ENCODE measurements at regions not wholly inside any gene's neighbourhood (a gene's known extent, or its start where the extent isn't known, plus 50 kb on each side); places are given as distances from the start of the nearest gene placed in this dataset.
"Not testable (repeated sequence)": the region's sequence is repeated elsewhere in the genome, so short reads cannot be mapped to it uniquely, and the experiment has no call there.

GRCh38 chr2:105529258-105529657, 130.4 kb upstream of the FHL2 start:
- not testable (repeated sequence) for DNase-seq (ENCODE audit: low read depth)

- DNase-seq (ENCODE audit: low read depth): no peak
These were observed 127.4 kb upstream of the FHL2 start for GRCh38 chr2:105526000-105526925.

- DNase-seq (ENCODE audit: low read depth): no peak
These were observed 126.3 kb upstream of the FHL2 start for GRCh38 chr2:105525201-105525600.

- DNase-seq (ENCODE audit: low read depth): no peak
These were observed 123.8 kb upstream of the FHL2 start for GRCh38 chr2:105522645-105523044.

- DNase-seq (ENCODE audit: low read depth): no peak
These were observed 122.8 kb upstream of the FHL2 start for GRCh38 chr2:105521616-105522015.

- no peak for DNase-seq (ENCODE audit: low read depth)
These were observed 122.3 kb upstream of the FHL2 start for GRCh38 chr2:105521176-105521575.

GRCh38 chr2:105519516-105519915, 120.7 kb upstream of the FHL2 start:
- DNase-seq (ENCODE audit: low read depth): no peak

GRCh38 chr2:105518897-105519296, 120.0 kb upstream of the FHL2 start:
- no peak for DNase-seq (ENCODE audit: low read depth)

- DNase-seq (ENCODE audit: low read depth): no peak
These were observed 119.2 kb upstream of the FHL2 start for GRCh38 chr2:105517814-105518705.

- no peak for DNase-seq (ENCODE audit: low read depth)
These were observed 116.9 kb upstream of the FHL2 start for GRCh38 chr2:105515581-105516415.

GRCh38 chr2:105514576-105514975, 115.7 kb upstream of the FHL2 start:
- DNase-seq (ENCODE audit: low read depth): no peak

- DNase-seq (ENCODE audit: low read depth): no peak
These were observed 112.1 kb upstream of the FHL2 start for GRCh38 chr2:105510761-105511528.

- no peak for DNase-seq (ENCODE audit: low read depth)
These were observed 110.6 kb upstream of the FHL2 start for GRCh38 chr2:105509269-105510086.

- not testable (repeated sequence) for DNase-seq (ENCODE audit: low read depth)
These were observed 108.0 kb upstream of the FHL2 start for GRCh38 chr2:105506860-105507259.

GRCh38 chr2:105504459-105504858, 105.6 kb upstream of the FHL2 start:
- DNase-seq (ENCODE audit: low read depth): no peak

GRCh38 chr2:105502625-105503334, 103.9 kb upstream of the FHL2 start:
- no peak for DNase-seq (ENCODE audit: low read depth)

GRCh38 chr2:105498281-105498846, 99.5 kb upstream of the FHL2 start:
- no peak for DNase-seq (ENCODE audit: low read depth)

GRCh38 chr2:105497094-105497493, 98.2 kb upstream of the FHL2 start:
- DNase-seq (ENCODE audit: low read depth): no peak

- no peak for DNase-seq (ENCODE audit: low read depth)
These were observed 97.4 kb upstream of the FHL2 start for GRCh38 chr2:105496271-105496670.

All from activated gamma-delta T cell treated with anti-CD3 and anti-CD28 coated beads, Interleukin-2, amount 50 U/mL, for 16 hours (primary cell).